SK-N-SH (cell line): ENCODE measurements at regions not wholly inside any gene's neighbourhood (a gene's known extent, or its start where the extent isn't known, plus 50 kb on each side); places are given as distances from the start of the nearest gene placed in this dataset.

ENCODE experiments used
- CTCF ChIA-PET: fragments of 300-600, 350-600 bp; formaldehyde crosslinking; extraction: SDS; loops from one replicate; lab custom pipeline; 2021; lab: Yijun Ruan, JAX
- POLR2A ChIA-PET: fragments of 350-600 bp; sonication (Branson Sonifier 250); formaldehyde crosslinking; extraction: SDS; loops from one replicate; lab custom pipeline; 2020; ENCODE audit warnings: antibody characterized with exemption, inconsistent platforms; lab: Yijun Ruan, JAX
- DNase-seq: peaks from one replicate; pipeline ENCODE4 v3.0.0; 2012
- H2AFZ ChIP-seq: fragments of 200-600 bp; sonication (generic); 2 replicates; pipeline ENCODE4 v1.8.1; 2016; ENCODE audit warnings: antibody characterized with exemption, mild to moderate bottlenecking, low read depth
- H3F3A ChIP-seq: fragments of 200-600 bp; sonication (generic); replicated peaks from 2 replicates; pipeline ENCODE3; 2016; ENCODE audit warnings: antibody characterized with exemption, mild to moderate bottlenecking; ENCODE audit not compliant: insufficient read depth
- H3K27ac ChIP-seq, 2 experiments: fragments of 200-500 bp in 1 of 2; fragments of 200-600 bp in 1 of 2; sonication (Bioruptor generic) in 1 of 2; sonication (generic), shearing (Covaris generic) in 1 of 2; 2 replicates each; pipeline versions ENCODE4 v1.5.1 to v1.6.1; 2014 to 2016; ENCODE audit warnings: low read depth in 2 of 2, inconsistent platforms in 1 of 2, low read length in 1 of 2, mild to moderate bottlenecking in 1 of 2, mixed read lengths in 1 of 2
- H3K27me3 ChIP-seq: fragments of 200-600 bp; sonication (generic), shearing (Covaris generic); 2 replicates; pipeline ENCODE4 v1.6.1; 2016; ENCODE audit warnings: mixed run types; ENCODE audit not compliant: insufficient read depth
- H3K36me3 ChIP-seq, 2 experiments: fragments of 200-500 bp in 1 of 2; fragments of 200-600 bp in 1 of 2; sonication (Bioruptor generic) in 1 of 2; sonication (generic) in 1 of 2; replicated peaks in 1 of 2; 2 replicates each; pipeline versions ENCODE3 to v1.5.1; 2014 to 2016; ENCODE audit warnings: low read length in 1 of 2, mild to moderate bottlenecking in 1 of 2; ENCODE audit not compliant: insufficient read depth in 2 of 2, control insufficient read depth in 1 of 2
- H3K4me1 ChIP-seq, 2 experiments: fragments of 200-500 bp in 1 of 2; fragments of 200-600 bp in 1 of 2; sonication (Bioruptor generic) in 1 of 2; sonication (generic), shearing (Covaris generic) in 1 of 2; 2 replicates each; pipeline versions ENCODE4 v1.5.1 to v1.6.1; 2014 to 2016; ENCODE audit warnings: low read depth in 1 of 2, low read length in 1 of 2, mixed run types in 1 of 2; ENCODE audit not compliant: insufficient read depth in 2 of 2, control insufficient read depth in 1 of 2
- H3K4me2 ChIP-seq: fragments of 200-600 bp; sonication (generic), shearing (Covaris generic); 2 replicates; pipeline ENCODE4 v1.6.1; 2017; ENCODE audit warnings: mixed run types
- H3K4me3 ChIP-seq, 2 experiments: fragments of 200-500 bp in 1 of 2; fragments of 200-600 bp in 1 of 2; sonication (Bioruptor generic) in 1 of 2; sonication (generic), shearing (Covaris generic) in 1 of 2; 2 replicates each; pipeline versions ENCODE4 v1.5.1 to v1.8.1; 2014 to 2016; ENCODE audit warnings: low read depth in 2 of 2, inconsistent platforms in 1 of 2, low read length in 1 of 2, mild to moderate bottlenecking in 1 of 2, mixed read lengths in 1 of 2, moderate library complexity in 1 of 2
- H3K79me2 ChIP-seq: fragments of 200-600 bp; sonication (generic); 2 replicates; pipeline ENCODE4 v1.8.1; 2017; ENCODE audit warnings: mild to moderate bottlenecking; ENCODE audit not compliant: insufficient read depth
- H3K9ac ChIP-seq: fragments of 200-600 bp; sonication (generic); 2 replicates; pipeline ENCODE4 v1.6.1; 2017; ENCODE audit warnings: mixed run types
- H3K9me2 ChIP-seq: fragments of 200-600 bp; sonication (generic); 2 replicates; pipeline ENCODE4 v1.6.1; 2017; ENCODE audit warnings: mixed run types
- H3K9me3 ChIP-seq: fragments of 200-600 bp; sonication (generic); 2 replicates; pipeline ENCODE4 v1.6.1; 2017; ENCODE audit warnings: mixed run types, mild to moderate bottlenecking, moderate library complexity
- H4K20me1 ChIP-seq: fragments of 200-600 bp; sonication (generic); 2 replicates; pipeline ENCODE4 v1.6.1; 2017; ENCODE audit warnings: mild to moderate bottlenecking, mixed run types; ENCODE audit not compliant: insufficient read depth
- EZH2phosphoT487 ChIP-seq: fragments of 200-600 bp; sonication (generic); IDR thresholded peaks from 2 replicates; pipeline ENCODE4 v1.6.1; 2017; ENCODE audit warnings: low read depth, mixed run types, mild to moderate bottlenecking, antibody characterized with exemption, moderate library complexity, borderline replicate concordance
- FOXJ3 ChIP-seq: sonication (generic); formaldehyde crosslinking; IDR thresholded peaks from 2 replicates; pipeline ENCODE4 v1.5.1; 2020; ENCODE audit warnings: mild to moderate bottlenecking, missing genetic modification reagents
- JUND ChIP-seq: IDR thresholded peaks from 2 replicates; pipeline ENCODE4 v1.4.0; 2012
- NFIC ChIP-seq: IDR thresholded peaks from 2 replicates; pipeline ENCODE4 v1.4.0; 2012; ENCODE audit warnings: borderline replicate concordance
- NRF1 ChIP-seq: IDR thresholded peaks from 2 replicates; pipeline ENCODE4 v1.6.1; 2012; ENCODE audit warnings: low read depth, mild to moderate bottlenecking, low read length
- PBX3 ChIP-seq: IDR thresholded peaks from 2 replicates; pipeline ENCODE4; 2012
- RAD21 ChIP-seq: IDR thresholded peaks from 2 replicates; pipeline ENCODE4 v1.6.1; 2012; ENCODE audit warnings: mild to moderate bottlenecking, low read length
- RFX5 ChIP-seq: IDR thresholded peaks from 2 replicates; pipeline ENCODE4 v1.6.1; 2012; ENCODE audit warnings: mild to moderate bottlenecking, improper control_type of control experiment, low read length
- SMC3 ChIP-seq: IDR thresholded peaks from 2 replicates; pipeline ENCODE4 v1.6.1; 2012; ENCODE audit warnings: low read depth, low read length, improper control_type of control experiment
- TCF12 ChIP-seq: IDR thresholded peaks from 2 replicates; pipeline ENCODE4 v1.4.0; 2012
- TEAD4 ChIP-seq: IDR thresholded peaks from 2 replicates; pipeline ENCODE4 v1.4.0; 2012; ENCODE audit warnings: mild to moderate bottlenecking, borderline replicate concordance; ENCODE audit not compliant: insufficient read depth
- USF2 ChIP-seq: fragments of 150-350 bp; IDR thresholded peaks from 2 replicates; pipeline ENCODE4 v1.6.1; 2017; ENCODE audit warnings: antibody characterized with exemption, low read length, low read depth, borderline replicate concordance
- ZBTB33 ChIP-seq: IDR thresholded peaks from 2 replicates; pipeline ENCODE4 v1.4.0; 2012; ENCODE audit warnings: low read depth, borderline replicate concordance
- WGBS: methylation state at CpG from one replicate; pipeline ENCODE4 v1.1.6; 2017; ENCODE audit warnings: low lambda C conversion rate; 5-methylcytosine and 5-hydroxymethylcytosine counted together
- TF ChIP-seq, protein P1 (sequence below): IDR thresholded peaks from 2 replicates; pipeline ENCODE4 v1.4.0; 2012; ENCODE audit warnings: low read depth, borderline replicate concordance
- TF ChIP-seq, protein P2 (sequence below): fragments of 200-600 bp; sonication (generic); IDR thresholded peaks from 2 replicates; pipeline ENCODE4 v1.6.1; 2017; ENCODE audit warnings: antibody characterized with exemption, mild to moderate bottlenecking, moderate library complexity
- TF ChIP-seq, protein P3 (sequence below): IDR thresholded peaks from 2 replicates; pipeline ENCODE4 v1.6.1; 2012; ENCODE audit warnings: mild to moderate bottlenecking, low read depth, low read length, moderate library complexity

GRCh38 chr2:236395067-236395466 lies 130.9 kb upstream of the ASB18 start:
- H3K9me2 ChIP-seq, result no peaks in the 10 kb centered on the region
- 51% methylated on average over 7 of the region's 7 CpGs for WGBS
- H3K27ac ChIP-seq, result no peak overlapping the region
- H3K4me2 ChIP-seq, result no peak overlapping the region
- no peaks in the 10 kb centered on the region for H3K36me3 ChIP-seq
- no peaks in the 10 kb centered on the region for H3K4me1 ChIP-seq
- H3K4me3 ChIP-seq, result no peak overlapping the region
- ChIA-PET POLR2A (no interaction called here), CTCF (interaction anchor here (0.7 to 1.6 kb wide), 3 partner anchors 21 to 489 kb away, joined by 3 to 7 read pairs (median 3); no protein-coding TSS in a partner anchor)
- no peaks in the 10 kb centered on the region for H3K27me3 ChIP-seq
- no peaks in the 10 kb centered on the region for H3K9me3 ChIP-seq
- H3F3A ChIP-seq, result no peaks in the 10 kb centered on the region
- H4K20me1 ChIP-seq, result no peaks in the 10 kb centered on the region
- H2AFZ ChIP-seq, result no peak overlapping the region
- TF ChIP-seq JUND, result no peak
- TF ChIP-seq, protein P1, sequence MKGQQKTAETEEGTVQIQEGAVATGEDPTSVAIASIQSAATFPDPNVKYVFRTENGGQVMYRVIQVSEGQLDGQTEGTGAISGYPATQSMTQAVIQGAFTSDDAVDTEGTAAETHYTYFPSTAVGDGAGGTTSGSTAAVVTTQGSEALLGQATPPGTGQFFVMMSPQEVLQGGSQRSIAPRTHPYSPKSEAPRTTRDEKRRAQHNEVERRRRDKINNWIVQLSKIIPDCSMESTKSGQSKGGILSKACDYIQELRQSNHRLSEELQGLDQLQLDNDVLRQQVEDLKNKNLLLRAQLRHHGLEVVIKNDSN, result no peak
- TF ChIP-seq NRF1, result no peak
- no peak for TF ChIP-seq PBX3
- TF ChIP-seq, protein P2, sequence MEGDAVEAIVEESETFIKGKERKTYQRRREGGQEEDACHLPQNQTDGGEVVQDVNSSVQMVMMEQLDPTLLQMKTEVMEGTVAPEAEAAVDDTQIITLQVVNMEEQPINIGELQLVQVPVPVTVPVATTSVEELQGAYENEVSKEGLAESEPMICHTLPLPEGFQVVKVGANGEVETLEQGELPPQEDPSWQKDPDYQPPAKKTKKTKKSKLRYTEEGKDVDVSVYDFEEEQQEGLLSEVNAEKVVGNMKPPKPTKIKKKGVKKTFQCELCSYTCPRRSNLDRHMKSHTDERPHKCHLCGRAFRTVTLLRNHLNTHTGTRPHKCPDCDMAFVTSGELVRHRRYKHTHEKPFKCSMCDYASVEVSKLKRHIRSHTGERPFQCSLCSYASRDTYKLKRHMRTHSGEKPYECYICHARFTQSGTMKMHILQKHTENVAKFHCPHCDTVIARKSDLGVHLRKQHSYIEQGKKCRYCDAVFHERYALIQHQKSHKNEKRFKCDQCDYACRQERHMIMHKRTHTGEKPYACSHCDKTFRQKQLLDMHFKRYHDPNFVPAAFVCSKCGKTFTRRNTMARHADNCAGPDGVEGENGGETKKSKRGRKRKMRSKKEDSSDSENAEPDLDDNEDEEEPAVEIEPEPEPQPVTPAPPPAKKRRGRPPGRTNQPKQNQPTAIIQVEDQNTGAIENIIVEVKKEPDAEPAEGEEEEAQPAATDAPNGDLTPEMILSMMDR, result no peak
- no peak for TF ChIP-seq EZH2phosphoT487
- TF ChIP-seq ZBTB33, result no peak
- no peak for TF ChIP-seq NFIC
- no peak for TF ChIP-seq RAD21
- no peak overlapping the region for H3K9ac ChIP-seq
- H3K79me2 ChIP-seq, result no peaks in the 10 kb centered on the region
- no peak for DNase-seq

GRCh38 chr2:236396818-236397350 lies 132.7 kb upstream of the ASB18 start:
- CTCF ChIA-PET, result no interaction called here
- H3K36me3 ChIP-seq, result no peaks in the 10 kb centered on the region
- H3K4me1 ChIP-seq, result no peaks in the 10 kb centered on the region
- H3K9me3 ChIP-seq, result no peaks in the 10 kb centered on the region
- no peak overlapping the region for H3K4me3 ChIP-seq
- no peaks in the 10 kb centered on the region for H4K20me1 ChIP-seq
- no peaks in the 10 kb centered on the region for H3K9me2 ChIP-seq
- WGBS, result 64% methylated on average over 9 of the region's 13 CpGs
- H3K4me2 ChIP-seq, result no peak overlapping the region
- POLR2A ChIA-PET, result no interaction called here
- no peak overlapping the region for H3K27ac ChIP-seq
- no peaks in the 10 kb centered on the region for H3K79me2 ChIP-seq
- no peaks in the 10 kb centered on the region for H3F3A ChIP-seq
- no peak for DNase-seq
- H3K27me3 ChIP-seq, result no peaks in the 10 kb centered on the region
- no peak overlapping the region for H3K9ac ChIP-seq
- no peak overlapping the region for H2AFZ ChIP-seq
- TF ChIP-seq RFX5 (no peak), FOXJ3 (CRISPR knock-in tag) (no peak), TCF12 (no peak), TEAD4 (no peak), SMC3 (no peak), PBX3 (no peak), USF2 (no peak)
- TF ChIP-seq, protein P3, sequence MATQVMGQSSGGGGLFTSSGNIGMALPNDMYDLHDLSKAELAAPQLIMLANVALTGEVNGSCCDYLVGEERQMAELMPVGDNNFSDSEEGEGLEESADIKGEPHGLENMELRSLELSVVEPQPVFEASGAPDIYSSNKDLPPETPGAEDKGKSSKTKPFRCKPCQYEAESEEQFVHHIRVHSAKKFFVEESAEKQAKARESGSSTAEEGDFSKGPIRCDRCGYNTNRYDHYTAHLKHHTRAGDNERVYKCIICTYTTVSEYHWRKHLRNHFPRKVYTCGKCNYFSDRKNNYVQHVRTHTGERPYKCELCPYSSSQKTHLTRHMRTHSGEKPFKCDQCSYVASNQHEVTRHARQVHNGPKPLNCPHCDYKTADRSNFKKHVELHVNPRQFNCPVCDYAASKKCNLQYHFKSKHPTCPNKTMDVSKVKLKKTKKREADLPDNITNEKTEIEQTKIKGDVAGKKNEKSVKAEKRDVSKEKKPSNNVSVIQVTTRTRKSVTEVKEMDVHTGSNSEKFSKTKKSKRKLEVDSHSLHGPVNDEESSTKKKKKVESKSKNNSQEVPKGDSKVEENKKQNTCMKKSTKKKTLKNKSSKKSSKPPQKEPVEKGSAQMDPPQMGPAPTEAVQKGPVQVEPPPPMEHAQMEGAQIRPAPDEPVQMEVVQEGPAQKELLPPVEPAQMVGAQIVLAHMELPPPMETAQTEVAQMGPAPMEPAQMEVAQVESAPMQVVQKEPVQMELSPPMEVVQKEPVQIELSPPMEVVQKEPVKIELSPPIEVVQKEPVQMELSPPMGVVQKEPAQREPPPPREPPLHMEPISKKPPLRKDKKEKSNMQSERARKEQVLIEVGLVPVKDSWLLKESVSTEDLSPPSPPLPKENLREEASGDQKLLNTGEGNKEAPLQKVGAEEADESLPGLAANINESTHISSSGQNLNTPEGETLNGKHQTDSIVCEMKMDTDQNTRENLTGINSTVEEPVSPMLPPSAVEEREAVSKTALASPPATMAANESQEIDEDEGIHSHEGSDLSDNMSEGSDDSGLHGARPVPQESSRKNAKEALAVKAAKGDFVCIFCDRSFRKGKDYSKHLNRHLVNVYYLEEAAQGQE, result no peak
